Choroid plexus epithelial cell (primary cell): ENCODE measurements at regions not wholly inside any gene's neighbourhood (a gene's known extent, or its start where the extent isn't known, plus 50 kb on each side); places are given as distances from the start of the nearest gene placed in this dataset.
"Not testable (repeated sequence)": the region's sequence is repeated elsewhere in the genome, so short reads cannot be mapped to it uniquely, and the experiment has no call there.

ENCODE experiments used
- DNase-seq: peaks from one replicate; pipeline ENCODE4 v3.0.0-alpha.2; 2010; ENCODE audit warnings: low read depth
- H3K4me3 ChIP-seq: 2 replicates; pipeline ENCODE4 v1.5.1; 2011; ENCODE audit warnings: low read depth, mild to moderate bottlenecking, control low read depth, low read length, moderate library complexity
- CTCF ChIP-seq: conservative IDR thresholded peaks from 2 replicates; pipeline ENCODE4 v1.5.1; 2011; ENCODE audit warnings: low read depth, mild to moderate bottlenecking, control low read depth, inconsistent platforms, low read length, moderate library complexity

DNA sequence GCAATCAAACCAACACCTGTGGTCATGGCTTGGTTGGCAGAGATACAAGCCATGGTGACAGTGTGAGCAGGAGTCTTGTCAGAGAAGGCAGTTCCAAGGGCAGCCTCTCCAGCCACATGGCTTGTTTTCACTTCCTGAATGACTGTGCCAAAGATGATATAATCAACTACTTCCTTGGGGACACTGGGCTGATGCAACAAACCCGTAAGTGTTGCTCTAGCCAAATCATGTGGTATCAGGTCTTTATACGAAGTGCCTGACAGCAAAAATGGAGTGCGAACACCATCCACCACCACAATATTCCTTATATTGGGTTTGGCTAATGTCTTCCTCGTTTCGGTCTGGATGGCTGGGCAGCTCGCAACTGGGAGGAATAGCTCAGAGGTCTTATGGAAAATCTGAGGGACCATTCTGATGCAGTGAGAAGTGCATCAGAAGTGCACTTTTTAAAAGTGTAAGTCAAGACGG, 922.0 kb downstream of the NLGN4X start:
- no peak for TF ChIP-seq CTCF
- no peak for DNase-seq
- H3K4me3 ChIP-seq, result no peak overlapping the region

DNA sequence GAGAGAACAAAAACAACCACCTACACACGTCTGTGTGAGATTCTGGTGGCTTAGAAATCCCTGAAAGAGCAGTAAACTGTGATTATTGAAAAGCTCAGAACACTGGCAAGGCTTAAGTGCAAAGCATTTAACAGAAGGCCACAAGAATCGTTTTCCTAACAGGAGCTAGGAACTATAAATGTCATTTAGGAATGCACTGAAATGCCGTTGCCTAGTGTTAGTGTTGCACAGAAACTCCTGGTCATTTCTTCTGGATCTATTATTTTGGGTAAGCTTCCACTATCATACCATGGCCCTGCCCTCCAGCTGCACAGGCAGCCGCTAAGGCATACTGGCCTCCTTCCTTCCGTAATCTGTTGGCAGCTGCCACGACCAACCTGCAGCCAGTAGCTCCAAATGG, 923.2 kb downstream of the NLGN4X start:
- DNase-seq, result no peak
- H3K4me3 ChIP-seq, result no peak overlapping the region
- TF ChIP-seq CTCF, result no peak

- no peak for DNase-seq
These were observed 933.7 kb downstream of the NLGN4X start for GRCh38 chrX:5295004-5295403.

DNA sequence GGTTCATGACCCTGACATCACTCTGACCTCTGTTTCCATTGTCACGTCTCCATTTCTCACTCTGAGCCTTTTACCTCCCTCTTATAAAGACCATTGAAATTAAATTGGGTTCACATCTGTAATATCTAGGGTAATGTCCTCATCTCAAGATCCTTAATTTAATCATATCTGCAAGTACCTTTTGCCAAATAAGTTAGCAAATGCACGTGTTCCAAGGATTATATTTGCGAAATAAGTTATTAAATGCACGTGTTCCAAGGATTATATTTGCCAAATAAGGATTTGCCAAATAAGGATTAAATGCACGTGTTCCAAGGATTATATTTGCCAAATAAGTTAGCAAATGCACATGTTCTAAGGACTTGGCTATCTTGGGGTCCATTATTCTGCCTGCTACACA, 938.0 kb downstream of the NLGN4X start:
- DNase-seq, result no peak
- TF ChIP-seq CTCF, result no peak
- H3K4me3 ChIP-seq, result no peak overlapping the region

More at GRCh38 chrX:5295004-5295403, 933.7 kb downstream of the NLGN4X start:
- H3K4me3 ChIP-seq, result no peak overlapping the region
- TF ChIP-seq CTCF, result no peak

- H3K4me3 ChIP-seq, DNase-seq: not testable (repeated sequence)
These were observed 938.7 kb downstream of the NLGN4X start for GRCh38 chrX:5289949-5290348.

DNA sequence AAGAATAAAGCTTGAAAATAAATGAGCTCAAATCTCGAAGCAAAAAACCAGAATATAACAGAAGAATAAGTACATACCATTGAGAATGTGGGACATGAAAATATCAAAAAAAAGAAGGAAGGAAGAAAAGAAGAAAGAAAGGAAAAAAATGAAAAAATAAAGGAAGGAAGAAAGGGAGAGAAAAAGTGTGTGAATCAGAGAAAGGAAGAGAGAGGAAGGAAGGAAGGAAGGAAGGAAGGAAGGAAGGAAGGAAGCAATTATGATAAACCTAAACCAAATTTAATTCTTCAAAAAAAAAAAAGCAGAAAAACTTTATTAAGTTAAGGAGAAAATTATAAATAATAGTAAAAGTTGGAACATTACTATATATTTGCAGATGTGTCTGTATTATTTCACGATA, 949.8 kb downstream of the NLGN4X start:
- TF ChIP-seq CTCF, result no peak
- no peak for DNase-seq
- no peak overlapping the region for H3K4me3 ChIP-seq

- no peak overlapping the region for H3K4me3 ChIP-seq
- no peak for DNase-seq
- no peak for TF ChIP-seq CTCF
These were observed 963.3 kb downstream of the NLGN4X start for GRCh38 chrX:5265324-5265850.
